Fibroblast of mammary gland (primary cell): ENCODE measurements at regions not wholly inside any gene's neighbourhood (a gene's known extent, or its start where the extent isn't known, plus 50 kb on each side); places are given as distances from the start of the nearest gene placed in this dataset.

Experiments used
- DNase-seq: peaks from one replicate; pipeline ENCODE4 v3.0.0-alpha.2; 2010; ENCODE audit warnings: low read depth
- H3K4me3 ChIP-seq: 2 replicates; pipeline ENCODE4 v1.5.1; 2011; ENCODE audit warnings: low read depth, mild to moderate bottlenecking, low read length, moderate library complexity; ENCODE audit not compliant: control insufficient read depth
- CTCF ChIP-seq: conservative IDR thresholded peaks from 2 replicates; pipeline ENCODE4 v1.5.1; 2011; ENCODE audit warnings: low read depth, low read length, inconsistent platforms; ENCODE audit not compliant: control insufficient read depth, insufficient read depth

GRCh38 chr3:76889911-76890310 is 150.0 kb upstream of the ROBO2 start:
- no peak overlapping the region for H3K4me3 ChIP-seq
- DNase-seq, result no peak
- no peak for TF ChIP-seq CTCF

- no peak overlapping the region for H3K4me3 ChIP-seq
- no peak for TF ChIP-seq CTCF
- no peak for DNase-seq
These were observed 142.8 kb upstream of the ROBO2 start for GRCh38 chr3:76897076-76897475.

DNA sequence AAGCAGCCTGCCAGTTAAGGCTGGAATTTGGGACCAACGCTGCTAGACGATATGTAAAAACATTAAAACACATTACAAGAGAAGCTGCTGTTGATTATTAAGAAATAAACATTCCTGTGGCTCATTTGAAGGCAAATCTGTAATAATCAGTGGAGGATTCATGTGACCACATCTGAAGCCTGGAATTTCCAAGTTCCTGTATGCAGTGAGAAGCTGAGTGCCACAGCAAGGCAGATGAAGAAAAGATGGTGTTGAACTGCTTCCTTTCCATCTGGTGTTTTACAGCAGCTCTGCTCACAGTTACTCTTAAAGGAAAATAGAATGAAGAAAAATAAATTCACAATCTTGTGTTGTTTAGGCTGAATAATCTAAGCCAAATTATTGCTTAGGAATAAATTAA is 139.3 kb upstream of the ROBO2 start:
- H3K4me3 ChIP-seq, result no peak overlapping the region
- no peak for DNase-seq
- TF ChIP-seq CTCF, result no peak

DNA sequence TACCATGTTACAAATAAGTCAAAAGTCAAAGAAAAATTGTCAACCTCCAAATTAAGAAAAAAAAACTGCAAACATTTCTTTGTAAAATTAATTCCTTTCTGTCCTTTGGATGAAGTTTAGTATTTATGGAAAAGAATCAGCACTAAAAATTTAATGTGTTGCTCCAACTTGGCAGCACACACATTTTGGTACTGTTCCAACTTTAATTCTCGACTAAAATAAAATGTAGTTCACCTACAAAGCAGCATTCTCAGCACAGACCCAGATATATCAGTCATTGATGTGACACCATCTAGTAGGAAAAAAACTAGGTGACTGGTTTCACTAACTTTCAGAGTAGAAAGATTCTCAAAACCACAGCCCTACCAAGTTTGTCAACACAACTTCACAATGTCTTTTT is 131.7 kb upstream of the ROBO2 start:
- H3K4me3 ChIP-seq, result no peak overlapping the region
- no peak for DNase-seq
- TF ChIP-seq CTCF, result no peak

DNA sequence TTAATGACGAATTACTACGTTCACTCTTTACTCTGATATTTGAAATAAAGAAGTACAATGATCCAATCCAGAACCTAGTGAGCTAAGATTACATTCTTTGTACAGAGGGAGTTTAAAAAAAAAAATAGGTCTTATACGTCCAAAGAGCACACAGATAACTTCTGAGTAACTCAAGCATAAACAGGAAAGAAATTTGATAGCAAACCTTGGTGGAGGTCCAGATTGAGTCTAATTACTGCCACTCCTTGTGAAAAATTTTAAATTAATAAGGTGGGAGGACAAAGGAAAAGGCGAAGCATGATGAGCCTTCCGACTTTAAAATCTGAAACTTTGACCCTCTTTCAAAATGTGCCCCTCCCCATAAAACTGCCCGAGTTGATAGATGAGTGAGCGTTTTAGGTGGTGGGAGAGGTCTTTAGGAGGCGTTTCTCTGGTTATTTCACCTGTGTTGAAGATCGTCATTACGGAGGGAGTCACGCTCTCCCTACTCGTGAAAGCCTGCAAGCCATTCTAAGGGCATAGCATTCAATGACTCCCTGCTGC is 127.0 kb upstream of the ROBO2 start:
- H3K4me3 ChIP-seq, result no peak overlapping the region

GRCh38 chr3:76917436-76917835 is 122.5 kb upstream of the ROBO2 start:
- DNase-seq, result no peak
- no peak for TF ChIP-seq CTCF
- H3K4me3 ChIP-seq, result no peak overlapping the region

More for the DNA sequence above, 127.0 kb upstream of the ROBO2 start:
- DNase-seq, result no peak
- TF ChIP-seq CTCF, result no peak

- no peak for TF ChIP-seq CTCF
- H3K4me3 ChIP-seq, result no peak overlapping the region
These were observed 119.4 kb upstream of the ROBO2 start for GRCh38 chr3:76920511-76920910.

More at GRCh38 chr3:76920511-76920910, 119.4 kb upstream of the ROBO2 start:
- DNase-seq, result no peak
